Prostate gland (tissue), 1 donor: ENCODE measurements at regions not wholly inside any gene's neighbourhood (a gene's known extent, or its start where the extent isn't known, plus 50 kb on each side); places are given as distances from the start of the nearest gene placed in this dataset.

ENCODE experiments used
- POLR2A ChIP-seq: fragments of 450-650 bp; IDR thresholded peaks from one replicate; pipeline ENCODE4 v1.6.1; 2016; ENCODE audit warnings: antibody characterized with exemption, mild to moderate bottlenecking
- POLR2AphosphoS5 ChIP-seq: sonication (generic); formaldehyde crosslinking; IDR thresholded peaks from one replicate; pipeline ENCODE4 v1.6.1; 2017; ENCODE audit warnings: antibody characterized with exemption

- no peak for TF ChIP-seq POLR2AphosphoS5
- no peak for TF ChIP-seq POLR2A
These were observed 110.7 kb downstream of the CAAP1 start for GRCh38 chr9:26781906-26782305.
